ENCODE measurements at regions not wholly inside any gene's neighbourhood (a gene's known extent, or its start where the extent isn't known, plus 50 kb on each side); places are given as distances from the start of the nearest gene placed in this dataset.

DNA sequence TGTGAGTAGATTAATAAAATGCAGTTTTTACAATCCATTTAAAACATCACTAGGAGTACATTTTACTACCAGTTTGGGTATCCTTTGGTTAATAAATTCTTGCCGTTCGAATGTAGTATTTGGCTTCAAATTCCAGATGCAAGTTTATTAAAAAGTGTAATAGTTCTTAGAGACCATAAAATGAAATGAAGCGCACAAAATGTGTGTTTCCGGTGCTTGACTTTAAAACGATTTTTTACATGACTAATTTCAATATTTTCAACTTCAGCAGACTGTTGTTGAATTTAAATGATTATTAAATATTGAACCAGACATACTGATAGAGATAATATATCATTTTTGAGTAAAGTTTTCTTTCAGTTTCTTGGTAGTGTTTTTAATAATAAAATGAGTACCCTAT, 138.4 kb upstream of the NAALADL2 start:
- no peak overlapping the region for H3K4me3 ChIP-seq (ENCODE audit: low read depth, low read length)
- TF ChIP-seq, protein P1, sequence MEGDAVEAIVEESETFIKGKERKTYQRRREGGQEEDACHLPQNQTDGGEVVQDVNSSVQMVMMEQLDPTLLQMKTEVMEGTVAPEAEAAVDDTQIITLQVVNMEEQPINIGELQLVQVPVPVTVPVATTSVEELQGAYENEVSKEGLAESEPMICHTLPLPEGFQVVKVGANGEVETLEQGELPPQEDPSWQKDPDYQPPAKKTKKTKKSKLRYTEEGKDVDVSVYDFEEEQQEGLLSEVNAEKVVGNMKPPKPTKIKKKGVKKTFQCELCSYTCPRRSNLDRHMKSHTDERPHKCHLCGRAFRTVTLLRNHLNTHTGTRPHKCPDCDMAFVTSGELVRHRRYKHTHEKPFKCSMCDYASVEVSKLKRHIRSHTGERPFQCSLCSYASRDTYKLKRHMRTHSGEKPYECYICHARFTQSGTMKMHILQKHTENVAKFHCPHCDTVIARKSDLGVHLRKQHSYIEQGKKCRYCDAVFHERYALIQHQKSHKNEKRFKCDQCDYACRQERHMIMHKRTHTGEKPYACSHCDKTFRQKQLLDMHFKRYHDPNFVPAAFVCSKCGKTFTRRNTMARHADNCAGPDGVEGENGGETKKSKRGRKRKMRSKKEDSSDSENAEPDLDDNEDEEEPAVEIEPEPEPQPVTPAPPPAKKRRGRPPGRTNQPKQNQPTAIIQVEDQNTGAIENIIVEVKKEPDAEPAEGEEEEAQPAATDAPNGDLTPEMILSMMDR (IDR thresholded peaks at IDR 0.05; ENCODE audit: low read depth, low read length) = no peak
- TF ChIP-seq, protein P2, sequence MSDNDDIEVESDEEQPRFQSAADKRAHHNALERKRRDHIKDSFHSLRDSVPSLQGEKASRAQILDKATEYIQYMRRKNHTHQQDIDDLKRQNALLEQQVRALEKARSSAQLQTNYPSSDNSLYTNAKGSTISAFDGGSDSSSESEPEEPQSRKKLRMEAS (IDR thresholded peaks at IDR 0.05; ENCODE audit: low read depth, low read length) = no peak
- no peak for TF ChIP-seq POLR2A (IDR thresholded peaks at IDR 0.05; ENCODE audit: extremely low read depth, insufficient read length)
- TF ChIP-seq MYC (IDR thresholded peaks at IDR 0.05; ENCODE audit: low read depth, low read length) = no peak
- DNase-seq (ENCODE audit: low read depth) = no peak

DNA sequence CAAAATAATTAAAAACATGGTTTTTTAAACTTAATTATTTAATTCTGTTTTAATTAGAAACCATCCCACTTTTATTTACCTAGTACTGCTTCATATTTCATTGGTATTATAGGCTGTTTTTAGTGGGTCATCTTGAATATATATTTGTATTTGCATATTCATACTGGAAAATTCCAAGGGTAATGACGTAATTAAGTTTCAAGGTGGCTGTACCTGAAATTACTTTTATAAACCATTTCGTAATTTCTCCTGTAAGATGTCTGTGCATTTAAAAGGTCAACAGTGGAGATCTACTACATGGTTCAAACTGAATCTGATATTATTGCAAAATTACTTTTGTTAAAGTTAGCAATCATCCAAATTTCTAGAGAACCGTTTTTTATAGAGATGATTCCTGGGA, 133.8 kb upstream of the NAALADL2 start:
- TF ChIP-seq, protein P2 (IDR thresholded peaks at IDR 0.05; ENCODE audit: low read depth, low read length) = no peak
- TF ChIP-seq, protein P1 (IDR thresholded peaks at IDR 0.05; ENCODE audit: low read depth, low read length) = no peak
- TF ChIP-seq MYC (IDR thresholded peaks at IDR 0.05; ENCODE audit: low read depth, low read length) (no peak), POLR2A (IDR thresholded peaks at IDR 0.05; ENCODE audit: extremely low read depth, insufficient read length) (no peak)
- H3K4me3 ChIP-seq (ENCODE audit: low read depth, low read length) = no peak overlapping the region

DNA sequence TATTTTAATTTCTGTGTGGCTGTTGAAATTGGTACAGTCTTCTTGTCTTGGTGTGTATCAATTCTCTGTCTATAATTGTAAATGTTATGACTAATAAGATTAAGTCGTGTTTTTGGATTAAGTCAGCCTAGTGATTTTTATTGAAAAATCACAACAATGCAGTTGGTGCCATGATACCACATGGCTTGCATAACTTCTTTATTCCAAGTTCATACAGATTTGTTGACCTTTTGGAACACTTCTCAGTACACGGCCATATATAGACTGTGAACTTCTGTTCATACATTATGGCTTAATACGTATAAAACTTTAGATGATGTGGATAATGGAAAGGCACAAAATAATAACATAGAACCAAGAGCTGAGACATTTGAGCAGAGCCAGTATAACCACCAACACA, 121.2 kb upstream of the NAALADL2 start:
- DNase-seq (ENCODE audit: low read depth) = no peak
- TF ChIP-seq MYC (IDR thresholded peaks at IDR 0.05; ENCODE audit: low read depth, low read length) (no peak), POLR2A (IDR thresholded peaks at IDR 0.05; ENCODE audit: extremely low read depth, insufficient read length) (no peak)
- TF ChIP-seq, protein P2 (IDR thresholded peaks at IDR 0.05; ENCODE audit: low read depth, low read length) = no peak
- TF ChIP-seq, protein P1 (IDR thresholded peaks at IDR 0.05; ENCODE audit: low read depth, low read length) = no peak
- H3K4me3 ChIP-seq (ENCODE audit: low read depth, low read length) = no peak overlapping the region

More for the DNA sequence above, 133.8 kb upstream of the NAALADL2 start:
- DNase-seq (ENCODE audit: low read depth) = no peak

DNA sequence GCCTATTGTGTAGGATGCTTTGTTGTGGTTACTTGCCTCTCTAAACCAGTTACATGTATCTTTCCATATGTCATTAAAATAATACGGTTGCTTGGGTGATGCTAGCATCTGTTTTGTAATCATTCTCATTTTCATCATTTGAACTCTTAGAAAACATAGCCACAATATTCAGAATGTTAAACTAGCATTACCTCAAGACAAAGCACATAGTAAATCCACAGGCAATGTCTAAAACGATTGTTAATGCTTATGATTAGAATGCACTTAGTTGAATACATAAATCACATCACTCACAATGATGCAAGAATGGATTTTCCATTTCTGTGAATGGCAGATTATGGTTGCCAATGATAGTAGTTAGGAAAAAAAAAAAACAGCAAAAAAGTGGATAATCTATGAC, 110.0 kb upstream of the NAALADL2 start:
- DNase-seq (ENCODE audit: low read depth) = no peak
- TF ChIP-seq, protein P1 (IDR thresholded peaks at IDR 0.05; ENCODE audit: low read depth, low read length) = no peak
- TF ChIP-seq MYC (IDR thresholded peaks at IDR 0.05; ENCODE audit: low read depth, low read length) (no peak), POLR2A (IDR thresholded peaks at IDR 0.05; ENCODE audit: extremely low read depth, insufficient read length) (no peak)
- TF ChIP-seq, protein P2 (IDR thresholded peaks at IDR 0.05; ENCODE audit: low read depth, low read length) = no peak

DNA sequence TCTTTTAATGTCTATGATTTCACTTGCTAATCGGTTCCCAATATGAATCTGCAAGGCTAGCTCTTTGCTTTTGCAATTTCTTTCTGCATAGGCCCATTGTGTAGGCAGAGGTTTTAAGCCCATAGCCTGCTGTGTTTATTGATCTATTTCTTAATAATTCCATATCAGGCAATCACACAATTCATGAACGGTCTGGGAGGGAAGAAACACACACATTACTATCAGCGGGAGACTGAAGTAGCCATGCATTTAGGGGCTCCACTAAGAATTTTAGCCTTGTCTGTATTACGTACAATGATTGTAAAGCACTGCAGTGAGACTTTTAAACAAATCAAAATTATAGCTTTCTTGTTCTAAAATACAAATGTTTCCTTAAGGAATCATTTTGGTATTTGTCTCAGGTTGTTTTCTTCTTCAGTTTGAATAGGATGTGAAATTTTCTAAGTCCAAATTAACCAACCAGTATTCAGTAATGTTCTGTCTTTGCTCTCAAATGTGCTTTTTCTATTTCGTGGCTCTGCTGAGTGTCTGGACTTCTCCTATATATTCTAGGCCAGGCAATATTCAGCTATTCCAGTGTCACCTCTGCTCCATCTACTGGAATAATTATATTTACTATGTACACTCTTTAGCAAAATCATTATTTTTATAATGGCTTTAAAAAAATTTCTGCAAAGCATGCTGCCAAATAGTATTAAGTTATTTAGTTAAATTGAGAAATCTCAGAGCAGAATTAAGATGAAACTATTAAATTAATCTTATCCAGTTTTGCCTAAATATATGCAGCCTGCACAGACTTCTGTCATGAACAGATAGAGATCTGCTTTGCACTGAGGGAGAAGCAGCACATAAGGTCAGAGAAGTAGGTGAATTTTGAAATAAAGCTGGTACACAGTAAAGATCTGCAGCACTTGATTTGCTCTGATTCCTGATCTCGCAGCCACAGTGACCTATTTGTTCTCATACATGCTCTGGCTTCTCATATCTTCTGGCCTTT, 103.0 kb upstream of the NAALADL2 start:
- TF ChIP-seq POLR2A (IDR thresholded peaks at IDR 0.05; ENCODE audit: extremely low read depth, insufficient read length) (no peak), MYC (IDR thresholded peaks at IDR 0.05; ENCODE audit: low read depth, low read length) (no peak)
- TF ChIP-seq, protein P1 (IDR thresholded peaks at IDR 0.05; ENCODE audit: low read depth, low read length) = no peak
- TF ChIP-seq, protein P2 (IDR thresholded peaks at IDR 0.05; ENCODE audit: low read depth, low read length) = no peak
- H3K4me3 ChIP-seq (ENCODE audit: low read depth, low read length) = no peak overlapping the region
- no peak for DNase-seq (ENCODE audit: low read depth)

More for the DNA sequence above, 110.0 kb upstream of the NAALADL2 start:
- no peak overlapping the region for H3K4me3 ChIP-seq (ENCODE audit: low read depth, low read length)

Measured in NB4 (cell line).